Fibroblast of mammary gland (primary cell): ENCODE measurements at regions not wholly inside any gene's neighbourhood (a gene's known extent, or its start where the extent isn't known, plus 50 kb on each side); places are given as distances from the start of the nearest gene placed in this dataset.

ENCODE experiments used
- DNase-seq: peaks from one replicate; pipeline ENCODE4 v3.0.0-alpha.2; 2010; ENCODE audit warnings: low read depth
- H3K4me3 ChIP-seq: 2 replicates; pipeline ENCODE4 v1.5.1; 2011; ENCODE audit warnings: low read depth, mild to moderate bottlenecking, low read length, moderate library complexity; ENCODE audit not compliant: control insufficient read depth
- TF ChIP-seq, protein P1 (sequence below): conservative IDR thresholded peaks from 2 replicates; pipeline ENCODE4 v1.5.1; 2011; ENCODE audit warnings: low read depth, low read length, inconsistent platforms; ENCODE audit not compliant: control insufficient read depth, insufficient read depth

DNA sequence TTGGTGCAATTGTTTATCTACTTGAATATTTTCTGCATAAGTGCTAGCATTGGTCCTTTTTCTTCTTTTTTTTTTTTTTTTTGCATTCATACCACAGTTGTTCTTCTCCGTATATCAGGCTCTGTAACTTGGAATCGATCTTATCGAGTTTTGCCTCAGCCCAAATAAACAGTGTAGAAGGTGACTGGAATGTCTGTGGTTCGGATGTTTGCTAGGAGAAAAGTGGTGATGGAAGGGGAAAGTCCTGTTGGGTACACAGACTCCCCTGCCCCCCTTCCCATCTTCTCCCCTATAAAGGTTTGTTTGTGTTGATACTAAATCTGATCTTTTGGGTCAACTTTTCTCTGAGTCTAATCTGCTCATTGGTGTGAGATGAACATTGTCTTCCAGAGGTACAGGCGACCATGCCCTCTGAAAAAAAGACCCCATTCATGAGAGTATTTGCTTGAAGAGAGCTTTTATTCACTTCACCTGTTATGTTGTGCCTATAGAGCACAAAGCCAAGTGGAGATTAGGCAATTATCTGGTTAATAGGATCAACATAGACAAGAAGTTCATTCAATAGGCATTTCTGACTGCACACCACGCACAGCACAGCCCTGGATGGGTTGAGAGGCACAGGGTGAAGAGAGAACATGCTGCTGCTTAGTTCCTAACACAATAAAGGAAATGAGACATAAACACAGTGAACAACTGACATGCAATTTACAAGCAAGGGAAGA lies 620.0 kb downstream of the PKHD1 start:
- H3K4me3 ChIP-seq: no peak overlapping the region
- TF ChIP-seq, protein P1, sequence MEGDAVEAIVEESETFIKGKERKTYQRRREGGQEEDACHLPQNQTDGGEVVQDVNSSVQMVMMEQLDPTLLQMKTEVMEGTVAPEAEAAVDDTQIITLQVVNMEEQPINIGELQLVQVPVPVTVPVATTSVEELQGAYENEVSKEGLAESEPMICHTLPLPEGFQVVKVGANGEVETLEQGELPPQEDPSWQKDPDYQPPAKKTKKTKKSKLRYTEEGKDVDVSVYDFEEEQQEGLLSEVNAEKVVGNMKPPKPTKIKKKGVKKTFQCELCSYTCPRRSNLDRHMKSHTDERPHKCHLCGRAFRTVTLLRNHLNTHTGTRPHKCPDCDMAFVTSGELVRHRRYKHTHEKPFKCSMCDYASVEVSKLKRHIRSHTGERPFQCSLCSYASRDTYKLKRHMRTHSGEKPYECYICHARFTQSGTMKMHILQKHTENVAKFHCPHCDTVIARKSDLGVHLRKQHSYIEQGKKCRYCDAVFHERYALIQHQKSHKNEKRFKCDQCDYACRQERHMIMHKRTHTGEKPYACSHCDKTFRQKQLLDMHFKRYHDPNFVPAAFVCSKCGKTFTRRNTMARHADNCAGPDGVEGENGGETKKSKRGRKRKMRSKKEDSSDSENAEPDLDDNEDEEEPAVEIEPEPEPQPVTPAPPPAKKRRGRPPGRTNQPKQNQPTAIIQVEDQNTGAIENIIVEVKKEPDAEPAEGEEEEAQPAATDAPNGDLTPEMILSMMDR: no peak
- no peak for DNase-seq

DNA sequence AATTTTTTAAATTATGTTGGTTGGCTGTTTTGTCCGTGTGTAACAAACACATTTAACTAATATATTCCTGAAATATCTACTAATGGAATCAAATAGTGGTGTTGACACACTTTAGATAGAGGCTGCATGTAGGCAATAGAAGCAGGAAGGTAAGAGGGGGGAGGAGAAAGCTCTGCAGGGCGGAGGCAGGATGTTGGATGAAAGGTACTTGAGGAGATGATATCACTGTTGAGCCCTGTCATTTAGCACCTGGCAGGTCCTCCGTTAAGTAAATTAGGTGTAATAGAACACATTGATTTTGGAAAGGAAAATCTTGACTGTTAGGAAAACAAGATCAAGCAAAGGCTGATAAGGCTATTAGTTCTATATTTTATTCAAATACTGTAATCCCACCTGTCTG lies 618.7 kb downstream of the PKHD1 start:
- DNase-seq: no peak
- no peak overlapping the region for H3K4me3 ChIP-seq
- TF ChIP-seq, protein P1: no peak

DNA sequence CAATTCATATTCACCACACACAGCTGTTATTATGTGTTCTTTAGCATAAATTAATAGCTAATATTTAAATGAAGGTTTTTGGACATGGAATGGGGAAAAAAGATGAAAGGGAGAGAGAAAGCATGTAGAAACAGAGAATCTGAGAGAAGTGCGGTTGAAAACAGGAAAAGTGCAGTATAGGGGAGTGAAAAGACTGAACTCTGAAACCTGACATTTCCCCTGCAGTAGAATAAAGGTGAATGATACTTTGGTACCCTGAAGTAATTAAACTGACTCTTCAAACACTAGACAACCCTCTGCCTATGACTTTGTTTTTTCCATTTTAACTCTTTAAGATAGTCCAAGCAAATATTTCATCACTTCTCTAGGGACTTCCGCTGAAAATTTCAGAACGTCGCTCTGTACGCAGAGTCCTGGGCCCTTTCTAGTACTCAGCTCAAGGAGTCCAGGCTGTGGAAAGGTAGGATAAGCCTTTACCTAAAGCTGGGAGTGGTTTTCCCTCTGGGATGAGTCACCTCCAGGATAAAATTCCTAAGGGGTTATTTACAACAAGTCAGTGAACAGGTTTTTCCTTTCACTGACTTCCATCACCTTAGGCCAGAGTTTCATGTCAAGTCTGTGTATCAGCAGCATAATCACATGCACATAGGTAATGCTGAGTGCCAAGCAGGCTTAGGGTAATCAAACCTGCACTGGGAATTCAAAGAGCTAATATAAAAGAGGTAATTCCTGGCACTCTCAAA lies 614.5 kb downstream of the PKHD1 start:
- H3K4me3 ChIP-seq: no peak overlapping the region
- TF ChIP-seq, protein P1: no peak
- DNase-seq: no peak

DNA sequence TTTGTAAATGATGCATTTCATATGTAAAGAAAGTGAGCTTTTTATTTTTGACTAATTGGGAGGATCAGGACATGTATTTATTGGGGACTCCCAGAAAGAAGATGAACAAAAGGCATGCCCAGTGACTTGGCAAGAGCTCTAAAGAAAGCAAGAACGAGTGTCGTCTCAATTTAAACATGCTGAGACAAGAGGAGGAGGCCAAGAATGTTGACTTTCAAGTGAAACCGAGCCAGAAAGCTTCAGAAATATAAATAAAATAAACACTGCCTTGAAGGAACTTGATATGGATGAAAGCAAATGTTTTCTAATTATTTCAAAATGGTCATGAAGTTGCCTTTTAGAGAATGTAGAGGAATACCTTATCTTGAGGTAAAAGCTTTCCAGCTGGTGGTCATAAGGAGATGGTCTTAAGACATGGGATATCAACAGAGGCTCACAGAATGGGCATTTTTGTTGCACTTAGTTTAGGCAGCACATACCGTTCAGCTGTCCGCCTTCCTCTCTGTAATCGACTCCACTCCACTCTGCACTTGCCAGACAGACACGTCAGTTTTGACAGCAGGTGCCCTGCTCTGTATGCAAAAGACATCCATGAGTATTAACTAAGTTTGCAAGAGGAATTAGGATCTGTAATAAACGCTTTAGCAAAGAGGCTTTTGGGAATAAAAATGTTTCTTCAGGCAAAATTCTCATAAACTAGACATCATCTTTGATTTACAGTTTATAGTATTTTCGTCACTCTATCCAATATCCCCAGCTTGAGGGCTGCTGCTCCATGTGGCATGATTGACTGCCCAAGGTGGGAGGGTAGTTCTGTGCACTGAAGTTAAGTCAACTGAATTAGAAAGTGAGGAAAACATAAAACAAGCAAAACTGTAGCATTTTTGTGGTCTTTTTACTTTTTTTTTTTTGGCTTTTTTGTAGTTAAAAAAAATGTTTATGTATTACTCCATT lies 613.1 kb downstream of the PKHD1 start:
- TF ChIP-seq, protein P1: no peak
- no peak overlapping the region for H3K4me3 ChIP-seq
- DNase-seq: no peak

DNA sequence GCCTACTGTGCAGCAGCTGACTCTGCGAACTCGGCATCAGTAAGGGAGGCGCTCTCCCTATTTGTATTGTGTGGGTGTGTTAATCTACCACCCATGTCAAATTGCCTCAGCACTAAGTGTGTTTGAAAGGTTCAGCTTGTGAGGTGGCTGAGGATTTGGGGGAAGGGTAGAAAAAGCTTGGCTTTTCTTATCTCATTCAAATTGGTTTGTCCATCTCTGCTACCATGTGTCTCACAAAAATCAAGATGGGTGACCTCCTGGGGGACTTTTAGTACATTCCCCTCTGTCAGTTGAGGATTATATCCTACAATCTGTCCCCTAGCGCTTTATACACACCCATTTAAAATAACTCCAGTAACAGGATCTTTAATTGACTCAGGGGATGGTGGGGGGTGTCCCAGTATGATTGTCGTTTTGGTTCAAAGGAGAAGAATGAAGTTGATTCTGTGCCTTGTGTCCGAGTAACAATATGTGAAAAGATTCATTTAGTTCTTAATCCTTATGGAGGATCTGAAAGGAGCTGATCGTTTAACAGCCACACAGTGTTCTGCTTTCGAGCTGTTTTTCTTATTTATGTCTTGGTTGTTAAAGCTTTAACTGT lies 609.6 kb downstream of the PKHD1 start:
- no peak overlapping the region for H3K4me3 ChIP-seq
- DNase-seq: no peak
- TF ChIP-seq, protein P1: no peak

DNA sequence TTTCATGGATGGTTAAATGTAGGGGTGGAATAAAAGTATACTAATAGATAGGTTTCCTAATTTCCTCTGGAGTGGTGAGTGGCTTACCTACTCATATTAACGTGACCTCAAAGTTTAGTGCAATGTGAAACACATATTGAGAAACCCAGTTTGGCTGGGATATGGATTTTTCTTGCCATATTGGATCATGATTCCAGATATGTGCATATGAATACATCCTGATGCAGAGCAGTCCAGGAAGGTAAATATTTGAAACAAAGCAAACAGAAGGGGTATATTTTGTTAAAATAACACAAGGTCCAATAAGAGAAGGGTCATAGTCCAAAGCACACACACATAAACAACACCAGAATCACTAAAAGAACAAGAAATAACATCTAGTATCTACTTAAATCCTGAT lies 608.1 kb downstream of the PKHD1 start:
- TF ChIP-seq, protein P1: no peak
- H3K4me3 ChIP-seq: no peak overlapping the region
- no peak for DNase-seq
